Astrocyte (in vitro differentiated cells and primary cell): ENCODE measurements at regions not wholly inside any gene's neighbourhood (a gene's known extent, or its start where the extent isn't known, plus 50 kb on each side); places are given as distances from the start of the nearest gene placed in this dataset.

ENCODE experiments used
- DNase-seq: peaks from one replicate; pipeline ENCODE4 v3.0.0-alpha.2; 2010; ENCODE audit warnings: low read depth
- FAIRE-seq: peaks from 2 replicates; lab custom pipeline; 2011; peaks lifted over from hg19 to GRCh38; lab: Jason Lieb, UNC
- H2AFZ ChIP-seq: 2 replicates; pipeline ENCODE4 v1.6.0; 2012; ENCODE audit warnings: low read depth, low read length, inconsistent platforms
- H3K27ac ChIP-seq: 2 replicates; pipeline ENCODE4 v1.5.1; 2011; ENCODE audit warnings: low read depth, low read length, inconsistent platforms
- H3K27me3 ChIP-seq: 2 replicates; pipeline ENCODE4 v1.6.0; 2011; ENCODE audit warnings: low read length, inconsistent platforms; ENCODE audit not compliant: insufficient read depth
- H3K36me3 ChIP-seq: 2 replicates; pipeline ENCODE4 v1.5.1; 2011; ENCODE audit warnings: low read length, inconsistent platforms; ENCODE audit not compliant: insufficient read depth
- H3K4me1 ChIP-seq: 2 replicates; pipeline ENCODE4 v1.5.1; 2011; ENCODE audit warnings: low read length, inconsistent platforms; ENCODE audit not compliant: insufficient read depth
- H3K4me2 ChIP-seq: 2 replicates; pipeline ENCODE4 v1.6.0; 2012; ENCODE audit warnings: low read length, inconsistent platforms
- H3K4me3 ChIP-seq: 2 replicates; pipeline ENCODE4 v1.5.1; 2011; ENCODE audit warnings: low read depth, mild to moderate bottlenecking, low read length, inconsistent platforms; ENCODE audit not compliant: insufficient read depth
- H3K79me2 ChIP-seq: 2 replicates; pipeline ENCODE4 v1.6.0; 2012; ENCODE audit warnings: mild to moderate bottlenecking, low read length, inconsistent platforms; ENCODE audit not compliant: insufficient read depth
- H3K9ac ChIP-seq: 2 replicates; pipeline ENCODE4 v1.6.0; 2012; ENCODE audit warnings: mild to moderate bottlenecking, low read length, inconsistent platforms
- H3K9me3 ChIP-seq: 2 replicates; pipeline ENCODE4 v1.5.1; 2012; ENCODE audit warnings: low read depth, mild to moderate bottlenecking, low read length, inconsistent platforms; ENCODE audit not compliant: insufficient read depth
- H4K20me1 ChIP-seq: 2 replicates; pipeline ENCODE4 v1.6.0; 2012; ENCODE audit warnings: low read length, inconsistent platforms; ENCODE audit not compliant: insufficient read depth
- H3K27ac Mint-ChIP-seq: one replicate; pipeline ENCODE4 v1.8.0; 2021; ENCODE audit warnings: mild to moderate bottlenecking, mixed read lengths; ENCODE audit not compliant: unreplicated experiment
- H3K27me3 Mint-ChIP-seq: one replicate; pipeline ENCODE4 v1.8.0; 2021; ENCODE audit warnings: low read depth, mixed read lengths; ENCODE audit not compliant: unreplicated experiment
- H3K36me3 Mint-ChIP-seq: one replicate; pipeline ENCODE4 v1.8.0; 2021; ENCODE audit warnings: low read depth, mixed read lengths; ENCODE audit not compliant: unreplicated experiment
- H3K4me1 Mint-ChIP-seq: one replicate; pipeline ENCODE4 v1.8.0; 2021; ENCODE audit warnings: low read depth, mixed read lengths; ENCODE audit not compliant: unreplicated experiment
- H3K4me3 Mint-ChIP-seq: one replicate; pipeline ENCODE4 v1.8.0; 2021; ENCODE audit warnings: mild to moderate bottlenecking, moderate library complexity, mixed read lengths; ENCODE audit not compliant: unreplicated experiment
- H3K9me3 Mint-ChIP-seq: one replicate; pipeline ENCODE4 v1.8.0; 2021; ENCODE audit warnings: mild to moderate bottlenecking, mixed read lengths; ENCODE audit not compliant: unreplicated experiment
- EZH2 ChIP-seq: IDR thresholded peaks from 2 replicates; pipeline ENCODE4 v1.6.1; 2012; ENCODE audit warnings: mild to moderate bottlenecking, low read length, inconsistent platforms; ENCODE audit not compliant: insufficient read depth
- TF ChIP-seq, protein P1 (sequence below): IDR thresholded peaks from 2 replicates; pipeline ENCODE4 v1.5.1; 2011; ENCODE audit warnings: low read depth, mild to moderate bottlenecking, inconsistent platforms, low read length, moderate library complexity; ENCODE audit not compliant: insufficient read depth

DNA sequence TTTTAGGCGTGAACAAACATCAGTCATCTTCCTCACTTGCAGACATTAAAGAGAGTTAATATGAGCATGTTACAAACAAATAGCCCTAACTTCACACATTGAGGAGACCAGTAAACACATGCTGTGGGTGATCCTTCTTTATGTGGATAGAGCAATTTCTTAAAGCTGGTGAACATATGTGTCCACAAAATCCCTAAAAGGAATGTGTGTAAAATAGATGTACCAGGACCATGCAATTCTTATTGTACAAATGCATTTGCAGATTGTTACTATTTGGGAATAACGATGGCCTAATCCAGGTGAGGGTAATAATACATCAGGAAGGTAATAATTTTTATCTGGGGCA lies 228.9 kb downstream of the ALDH8A1 start:
- Histone ChIP-seq H2AFZ (no peak overlapping the region), H3K4me1 (peaks cover 4% of the 10 kb centered on the region), H3K27ac (no peak overlapping the region), H3K9ac (no peak overlapping the region), H3K79me2 (no peaks in the 10 kb centered on the region), H4K20me1 (no peaks in the 10 kb centered on the region), H3K27me3 (no peaks in the 10 kb centered on the region), H3K4me2 (no peak overlapping the region), H3K4me3 (no peak overlapping the region), H3K36me3 (no peaks in the 10 kb centered on the region), H3K9me3 (no peaks in the 10 kb centered on the region)
- DNase-seq: no peak
- H3K27ac Mint-ChIP-seq: no peak overlapping the region
- H3K4me3 Mint-ChIP-seq: no peak overlapping the region
- H3K27me3 Mint-ChIP-seq: no peaks in the 10 kb centered on the region
- H3K4me1 Mint-ChIP-seq: no peaks in the 10 kb centered on the region
- no peaks in the 10 kb centered on the region for H3K36me3 Mint-ChIP-seq
- no peaks in the 10 kb centered on the region for H3K9me3 Mint-ChIP-seq
- no peak for FAIRE-seq
- TF ChIP-seq, protein P1, sequence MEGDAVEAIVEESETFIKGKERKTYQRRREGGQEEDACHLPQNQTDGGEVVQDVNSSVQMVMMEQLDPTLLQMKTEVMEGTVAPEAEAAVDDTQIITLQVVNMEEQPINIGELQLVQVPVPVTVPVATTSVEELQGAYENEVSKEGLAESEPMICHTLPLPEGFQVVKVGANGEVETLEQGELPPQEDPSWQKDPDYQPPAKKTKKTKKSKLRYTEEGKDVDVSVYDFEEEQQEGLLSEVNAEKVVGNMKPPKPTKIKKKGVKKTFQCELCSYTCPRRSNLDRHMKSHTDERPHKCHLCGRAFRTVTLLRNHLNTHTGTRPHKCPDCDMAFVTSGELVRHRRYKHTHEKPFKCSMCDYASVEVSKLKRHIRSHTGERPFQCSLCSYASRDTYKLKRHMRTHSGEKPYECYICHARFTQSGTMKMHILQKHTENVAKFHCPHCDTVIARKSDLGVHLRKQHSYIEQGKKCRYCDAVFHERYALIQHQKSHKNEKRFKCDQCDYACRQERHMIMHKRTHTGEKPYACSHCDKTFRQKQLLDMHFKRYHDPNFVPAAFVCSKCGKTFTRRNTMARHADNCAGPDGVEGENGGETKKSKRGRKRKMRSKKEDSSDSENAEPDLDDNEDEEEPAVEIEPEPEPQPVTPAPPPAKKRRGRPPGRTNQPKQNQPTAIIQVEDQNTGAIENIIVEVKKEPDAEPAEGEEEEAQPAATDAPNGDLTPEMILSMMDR: no peak
- TF ChIP-seq EZH2: no peak

DNA sequence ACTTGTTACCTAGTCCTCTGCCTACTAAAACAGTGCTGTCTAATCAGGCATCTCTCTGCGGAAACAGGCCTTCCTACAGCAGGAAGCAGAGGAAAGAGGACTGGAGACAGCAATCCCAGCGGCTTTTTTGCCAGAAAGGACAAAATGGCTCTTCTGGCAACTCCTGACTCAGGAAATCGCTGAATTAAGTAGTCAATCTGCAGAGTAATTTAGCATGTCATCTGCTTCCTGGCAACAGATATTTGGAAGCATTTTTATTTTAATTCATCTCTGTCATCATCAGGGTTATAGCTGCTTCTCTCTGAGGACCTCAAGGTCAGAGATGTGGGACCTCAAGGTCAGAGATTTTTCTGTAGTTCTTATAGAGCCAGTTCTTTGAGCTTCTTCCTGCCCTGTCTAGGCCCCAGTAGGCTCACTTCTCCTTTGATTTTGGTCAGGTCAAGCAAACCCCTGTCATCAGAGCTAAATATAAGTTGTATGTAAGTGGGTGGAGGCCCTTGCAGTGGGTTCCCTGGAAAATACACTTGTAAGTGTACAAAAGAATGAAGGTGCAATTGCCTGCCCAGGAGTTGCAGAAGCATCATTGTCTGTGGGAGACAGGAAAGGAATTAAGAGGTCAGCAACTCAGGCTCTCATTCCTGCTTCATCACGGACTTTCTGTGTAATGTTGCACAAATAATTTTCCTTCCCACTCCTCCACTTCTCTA lies 229.4 kb downstream of the ALDH8A1 start:
- no peak overlapping the region for H3K9ac ChIP-seq
- no peak overlapping the region for H2AFZ ChIP-seq
- H3K27me3 ChIP-seq: no peaks in the 10 kb centered on the region
- H4K20me1 ChIP-seq: no peaks in the 10 kb centered on the region
- peaks cover 4% of the 10 kb centered on the region for H3K4me1 ChIP-seq
- Mint-ChIP-seq H3K9me3 (no peaks in the 10 kb centered on the region), H3K27ac (no peak overlapping the region), H3K4me1 (no peaks in the 10 kb centered on the region), H3K4me3 (no peak overlapping the region), H3K36me3 (no peaks in the 10 kb centered on the region), H3K27me3 (no peaks in the 10 kb centered on the region)
- no peaks in the 10 kb centered on the region for H3K79me2 ChIP-seq
- no peaks in the 10 kb centered on the region for H3K9me3 ChIP-seq
- no peak overlapping the region for H3K4me2 ChIP-seq
- H3K4me3 ChIP-seq: no peak overlapping the region
- H3K27ac ChIP-seq: no peak overlapping the region
- FAIRE-seq (no peak), DNase-seq (no peak)
- TF ChIP-seq EZH2: no peak
- TF ChIP-seq, protein P1: no peak
- H3K36me3 ChIP-seq: no peaks in the 10 kb centered on the region

DNA sequence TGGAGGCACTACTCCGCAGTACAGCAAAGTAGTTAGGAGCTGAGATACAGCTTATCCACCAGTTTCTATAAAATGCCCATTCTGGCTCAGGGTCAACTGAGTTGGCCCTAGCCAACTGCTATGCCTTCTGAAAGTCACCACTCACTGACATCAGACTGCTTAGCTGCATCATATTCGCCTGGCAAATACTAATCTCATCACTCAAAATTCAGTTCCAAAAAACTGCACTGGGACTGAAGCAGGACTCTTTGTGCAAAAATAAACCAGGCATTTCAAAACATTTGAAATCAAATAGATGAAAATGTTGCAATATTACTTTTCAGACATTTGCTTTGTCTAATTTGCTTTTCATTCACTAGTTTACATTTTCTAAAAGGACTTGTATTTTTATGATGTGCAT lies 230.0 kb downstream of the ALDH8A1 start:
- Histone ChIP-seq H3K79me2 (no peaks in the 10 kb centered on the region), H2AFZ (no peak overlapping the region), H3K4me3 (no peak overlapping the region), H3K36me3 (no peaks in the 10 kb centered on the region), H3K4me1 (peaks cover 4% of the 10 kb centered on the region), H3K9me3 (no peaks in the 10 kb centered on the region), H3K27me3 (no peaks in the 10 kb centered on the region), H3K9ac (no peak overlapping the region), H3K27ac (no peak overlapping the region), H3K4me2 (no peak overlapping the region), H4K20me1 (no peaks in the 10 kb centered on the region)
- Mint-ChIP-seq H3K27ac (no peak overlapping the region), H3K4me1 (peaks cover under 1% of the 10 kb centered on the region), H3K4me3 (no peak overlapping the region), H3K9me3 (no peaks in the 10 kb centered on the region), H3K36me3 (no peaks in the 10 kb centered on the region), H3K27me3 (no peaks in the 10 kb centered on the region)
- FAIRE-seq (peak; percentile 63), DNase-seq (no peak)
- TF ChIP-seq, protein P1: no peak
- no peak for TF ChIP-seq EZH2
